DND-41 (cell line): ENCODE measurements at regions not wholly inside any gene's neighbourhood (a gene's known extent, or its start where the extent isn't known, plus 50 kb on each side); places are given as distances from the start of the nearest gene placed in this dataset.

Experiments used
- CTCF ChIP-seq: IDR thresholded peaks from 2 replicates; pipeline ENCODE4 v1.5.1; 2012; ENCODE audit warnings: borderline replicate concordance, low read length, moderate library complexity, mild to moderate bottlenecking; ENCODE audit not compliant: poor library complexity, severe bottlenecking; ENCODE audit errors: extremely low read depth
- EZH2 ChIP-seq: IDR thresholded peaks from 3 replicates; pipeline ENCODE4 v1.6.1; 2012; ENCODE audit warnings: borderline replicate concordance, low read depth, mild to moderate bottlenecking, moderate library complexity, low read length, inconsistent platforms; ENCODE audit not compliant: severe bottlenecking

GRCh38 chr7:155398944-155399343 lies 59.0 kb upstream of the EN2 start:
- TF ChIP-seq CTCF = peak; percentile 66
- TF ChIP-seq EZH2 = no peak
